CD4-positive, alpha-beta T cell (primary cell): ENCODE measurements at regions not wholly inside any gene's neighbourhood (a gene's known extent, or its start where the extent isn't known, plus 50 kb on each side); places are given as distances from the start of the nearest gene placed in this dataset.

ENCODE experiments used
- ATAC-seq: fragments of 200-7000 bp; cut with Tn5 transposase; one replicate; pipeline ENCODE4 v1.10.0; 2022; ENCODE audit warnings: mild to moderate bottlenecking; ENCODE audit not compliant: poor library complexity
- CTCF ChIA-PET: fragments of 350-600 bp; sonication (Branson Sonifier 250); formaldehyde crosslinking; loops from one replicate; lab custom pipeline; 2021; ENCODE audit warnings: antibody characterized with exemption, inconsistent platforms; lab: Charles Lee
- POLR2A ChIA-PET: fragments of 350-600 bp; sonication (Branson Sonifier 250); formaldehyde crosslinking; loops from one replicate; lab custom pipeline; 2021; ENCODE audit warnings: antibody characterized with exemption, inconsistent platforms; lab: Charles Lee
- DNase-seq, 14 experiments: peaks; one replicate each; pipeline ENCODE4 v3.0.0-alpha.2; 2013 to 2020; ENCODE audit warnings: mixed read lengths in 2 of 14
- H3K27ac ChIP-seq, 2 donors: one replicate each; pipeline versions ENCODE4 v1.5.1 to v1.7.0; 2013; ENCODE audit warnings: low read length in 2 of 2, low read depth in 1 of 2, mild to moderate bottlenecking in 1 of 2
- H3K27me3 ChIP-seq, 2 experiments: 1 replicate in 1 of 2; 2 replicates in 1 of 2; pipeline versions ENCODE4 v1.6.1 to v1.7.0; 2013; ENCODE audit warnings: low read length in 2 of 2, control low read depth in 1 of 2, mild to moderate bottlenecking in 1 of 2, moderate library complexity in 1 of 2; ENCODE audit not compliant: insufficient read depth in 2 of 2, control insufficient read depth in 1 of 2
- H3K36me3 ChIP-seq: one replicate; pipeline ENCODE4 v1.6.1; 2013; ENCODE audit warnings: low read length, control low read depth; ENCODE audit not compliant: insufficient read depth
- H3K4me1 ChIP-seq: one replicate; pipeline ENCODE4 v1.6.1; 2013; ENCODE audit warnings: low read length, control low read depth; ENCODE audit not compliant: insufficient read depth
- H3K4me3 ChIP-seq: one replicate; pipeline ENCODE4 v1.5.1; 2013; ENCODE audit warnings: mild to moderate bottlenecking, low read length, moderate library complexity
- H3K9me3 ChIP-seq, 2 experiments: 1 replicate in 1 of 2; 2 replicates in 1 of 2; pipeline versions ENCODE4 v1.6.1 to v1.7.0; 2013; ENCODE audit warnings: low read length in 2 of 2, mild to moderate bottlenecking in 2 of 2, control low read depth in 1 of 2, moderate library complexity in 1 of 2; ENCODE audit not compliant: control insufficient read depth in 1 of 2, insufficient read depth in 1 of 2
- H3K27ac Mint-ChIP-seq: one replicate; pipeline ENCODE4 v1.8.0; 2020; ENCODE audit warnings: mixed read lengths
- H3K27me3 Mint-ChIP-seq: one replicate; pipeline ENCODE4 v1.8.0; 2021; ENCODE audit warnings: mixed read lengths
- H3K36me3 Mint-ChIP-seq: one replicate; pipeline ENCODE4 v1.8.0; 2021; ENCODE audit warnings: low read depth, mixed read lengths
- H3K4me1 Mint-ChIP-seq: one replicate; pipeline ENCODE4 v1.8.0; 2021; ENCODE audit warnings: low read depth, mixed read lengths
- H3K4me3 Mint-ChIP-seq: one replicate; pipeline ENCODE4 v1.8.0; 2020; ENCODE audit warnings: mild to moderate bottlenecking, mixed read lengths
- H3K9me3 Mint-ChIP-seq: one replicate; pipeline ENCODE4 v1.8.0; 2020; ENCODE audit warnings: mixed read lengths
- CTCF ChIP-seq: fragments of 200-600 bp; IDR thresholded peaks from one replicate; pipeline ENCODE4 v1.8.0; 2022; ENCODE audit warnings: antibody characterized with exemption, mild to moderate bottlenecking
- intact Hi-C, 2 experiments: fragments of 100-400 bp; cut with DNase I in 1 of 2; cut with micrococcal nuclease in 1 of 2; formaldehyde crosslinking; loops; one replicate each; pipeline versions ENCODE4 v1.15.1 to v1.9.0; 2023 to 2025; cut with DNase I, micrococcal nuclease

GRCh38 chr6:22709803-22710202 lies 140.4 kb downstream of the HDGFL1 start:
- Mint-ChIP-seq H3K4me1 (no peaks in the 10 kb centered on the region), H3K9me3 (no peaks in the 10 kb centered on the region), H3K27ac (no peak overlapping the region), H3K36me3 (no peaks in the 10 kb centered on the region), H3K27me3 (no peaks in the 10 kb centered on the region), H3K4me3 (no peak overlapping the region)
- Histone ChIP-seq H3K9me3 (no peaks in the 10 kb centered on the region), H3K27ac (no peak overlapping the region), H3K4me1 (no peaks in the 10 kb centered on the region), H3K27me3 (no peaks in the 10 kb centered on the region), H3K4me3 (no peak overlapping the region), H3K36me3 (no peaks in the 10 kb centered on the region)
- ChIA-PET POLR2A (no interaction called here), CTCF (no interaction called here)
- no peak for ATAC-seq
- TF ChIP-seq CTCF, result no peak
- no peak for DNase-seq
- intact Hi-C loops, result no loop called here

GRCh38 chr6:22716721-22717120 lies 147.4 kb downstream of the HDGFL1 start:
- intact Hi-C loops, result no loop called here

GRCh38 chr6:22717915-22718314 lies 148.5 kb downstream of the HDGFL1 start:
- no peak overlapping the region for H3K4me3 ChIP-seq
- Mint-ChIP-seq H3K36me3 (no peaks in the 10 kb centered on the region), H3K4me3 (no peak overlapping the region), H3K27ac (no peak overlapping the region), H3K27me3 (no peaks in the 10 kb centered on the region), H3K4me1 (no peaks in the 10 kb centered on the region), H3K9me3 (peaks cover 7% of the 10 kb centered on the region)
- ChIA-PET CTCF (no interaction called here), POLR2A (no interaction called here)
- DNase-seq (no peak), ATAC-seq (no peak)
- TF ChIP-seq CTCF, result no peak
- H3K4me1 ChIP-seq, result no peaks in the 10 kb centered on the region
- no peaks in the 10 kb centered on the region for H3K27me3 ChIP-seq
- H3K27ac ChIP-seq, result no peak overlapping the region
- intact Hi-C loops, result no loop called here
- peaks cover 5 to 6% of the 10 kb centered on the region in 2 experiments for H3K9me3 ChIP-seq
- no peaks in the 10 kb centered on the region for H3K36me3 ChIP-seq

More at GRCh38 chr6:22716721-22717120, 147.4 kb downstream of the HDGFL1 start:
- Mint-ChIP-seq H3K4me1 (no peaks in the 10 kb centered on the region), H3K9me3 (peaks cover 4% of the 10 kb centered on the region), H3K36me3 (no peaks in the 10 kb centered on the region), H3K27me3 (no peaks in the 10 kb centered on the region), H3K27ac (no peak overlapping the region), H3K4me3 (no peak overlapping the region)
- CTCF ChIA-PET, result no interaction called here
- no peaks in the 10 kb centered on the region for H3K4me1 ChIP-seq
- no peak for ATAC-seq
- POLR2A ChIA-PET, result interaction anchor here (0.6 kb wide), 1 partner anchor 44 kb away, joined by 3 read pairs; no protein-coding TSS in a partner anchor
- no peak for DNase-seq
- H3K27me3 ChIP-seq, result no peaks in the 10 kb centered on the region
- TF ChIP-seq CTCF, result no peak
- no peaks in the 10 kb centered on the region for H3K36me3 ChIP-seq
- peaks cover 0 to 5% of the 10 kb centered on the region in 2 experiments for H3K9me3 ChIP-seq
- no peak overlapping the region for H3K27ac ChIP-seq
- H3K4me3 ChIP-seq, result no peak overlapping the region
